HCT116 (cell line): ENCODE measurements at regions not wholly inside any gene's neighbourhood (a gene's known extent, or its start where the extent isn't known, plus 50 kb on each side); places are given as distances from the start of the nearest gene placed in this dataset.

Experiments used
- ATAC-seq: fragments of 200-7000 bp; cut with Tn5 transposase; 2 replicates; pipeline ENCODE4 v1.9.1; 2020; ENCODE audit warnings: mild to moderate bottlenecking, moderate library complexity
- BruUV-seq: library from RNA; stranded (reverse); fragments of 400-500 nt; replicated peaks from 2 replicates; lab custom pipeline; 2021; lab: Mats Ljungman, UMichigan
- CTCF ChIA-PET: fragments of 300-600 bp; sonication (Branson Sonifier 250); formaldehyde crosslinking; loops from one replicate; lab custom pipeline; 2021; ENCODE audit warnings: antibody characterized with exemption; lab: Charles Lee
- POLR2A ChIA-PET: fragments of 300-600, 350-600 bp; sonication (Branson Sonifier 250); formaldehyde crosslinking; loops from one replicate; lab custom pipeline; 2021; ENCODE audit warnings: antibody characterized with exemption; lab: Charles Lee
- RAD21 ChIA-PET, 2 experiments: fragments of 300-600 bp; sonication (Branson Sonifier 250); formaldehyde crosslinking; loops; one replicate each; lab custom pipeline; 2023; ENCODE audit warnings: low total read pairs in 2 of 2; ENCODE audit not compliant: uncharacterized antibody in 2 of 2, unreplicated experiment in 2 of 2, low non-redundant PET in 1 of 2; lab: Charles Lee
- DNase-seq: peaks from one replicate; pipeline ENCODE4 v3.0.0-alpha.2; 2010; ENCODE audit warnings: low read depth, low spot score
- H2AFZ ChIP-seq: fragments of 200-600 bp; shearing (Covaris generic), sonication (generic); 2 replicates; pipeline ENCODE4 v1.6.1; 2017; ENCODE audit warnings: low read depth, mixed run types, mixed read lengths, antibody characterized with exemption, low read length; ENCODE audit not compliant: poor library complexity, severe bottlenecking
- H3K27ac ChIP-seq: 2 replicates; pipeline ENCODE4 v1.5.1; 2012; ENCODE audit warnings: low read depth, low read length
- H3K27me3 ChIP-seq: fragments of 200-600 bp; sonication (generic); 2 replicates; pipeline ENCODE4 v1.6.1; 2016; ENCODE audit warnings: mixed run types, low read length, mixed read lengths; ENCODE audit not compliant: insufficient read depth
- H3K36me3 ChIP-seq, 2 experiments: fragments of 200-500 bp in 1 of 2; fragments of 200-600 bp in 1 of 2; sonication (Bioruptor generic) in 1 of 2; sonication (generic) in 1 of 2; 2 replicates each; pipeline versions ENCODE4 v1.5.1 to v1.6.1; 2014 to 2016; ENCODE audit warnings: low read length in 2 of 2, inconsistent platforms in 1 of 2, mixed read lengths in 1 of 2, mixed run types in 1 of 2; ENCODE audit not compliant: insufficient read depth in 2 of 2, control insufficient read depth in 1 of 2
- H3K4me1 ChIP-seq, 2 experiments: fragments of 200-600 bp in 1 of 2; sonication (generic) in 1 of 2; 2 replicates each; pipeline versions ENCODE4 v1.5.1 to v1.6.1; 2012 to 2017; ENCODE audit warnings: low read length in 2 of 2, inconsistent platforms in 1 of 2, mild to moderate bottlenecking in 1 of 2, mixed read lengths in 1 of 2, mixed run types in 1 of 2, moderate library complexity in 1 of 2; ENCODE audit not compliant: insufficient read depth in 2 of 2, control insufficient read depth in 1 of 2
- H3K4me2 ChIP-seq: fragments of 200-600 bp; sonication (generic); 2 replicates; pipeline ENCODE4 v1.6.1; 2017; ENCODE audit warnings: mixed run types, low read length, mixed read lengths
- H3K4me3 ChIP-seq, 2 experiments: fragments of 200-600 bp in 1 of 2; sonication (generic) in 1 of 2; replicated peaks in 1 of 2; 2 replicates each; pipeline ENCODE4 v1.5.1; 2011 to 2016; ENCODE audit warnings: low read length in 2 of 2, control low read depth in 1 of 2, low read depth in 1 of 2, mild to moderate bottlenecking in 1 of 2, mixed read lengths in 1 of 2, mixed run types in 1 of 2
- H3K79me2 ChIP-seq: fragments of 200-600 bp; sonication (generic); 2 replicates; pipeline ENCODE4 v1.6.1; 2017; ENCODE audit warnings: mild to moderate bottlenecking, mixed run types, low read length, moderate library complexity, mixed read lengths; ENCODE audit not compliant: insufficient read depth
- H3K9ac ChIP-seq: fragments of 200-600 bp; sonication (generic); 2 replicates; pipeline ENCODE4 v1.6.1; 2016; ENCODE audit warnings: low read length, mixed read lengths
- H3K9me2 ChIP-seq: fragments of 200-600 bp; sonication (generic), shearing (Covaris generic); 2 replicates; pipeline ENCODE4 v1.6.1; 2017; ENCODE audit warnings: mixed run types, mild to moderate bottlenecking, moderate library complexity; ENCODE audit not compliant: insufficient read depth
- H3K9me3 ChIP-seq, 2 experiments: fragments of 200-500 bp in 1 of 2; fragments of 200-600 bp in 1 of 2; sonication (Bioruptor generic) in 1 of 2; sonication (generic) in 1 of 2; 2 replicates each; pipeline ENCODE4 v1.6.1; 2014 to 2017; ENCODE audit warnings: low read length in 2 of 2, mixed read lengths in 2 of 2, inconsistent platforms in 1 of 2, low read depth in 1 of 2, mild to moderate bottlenecking in 1 of 2, mixed run types in 1 of 2, moderate library complexity in 1 of 2; ENCODE audit not compliant: control insufficient read depth in 1 of 2, insufficient read depth in 1 of 2
- H4K20me1 ChIP-seq: fragments of 200-600 bp; sonication (generic), shearing (Covaris generic); 2 replicates; pipeline ENCODE4 v1.6.1; 2017; ENCODE audit warnings: mixed run types, mild to moderate bottlenecking, moderate library complexity; ENCODE audit not compliant: insufficient read depth
- CBX3 ChIP-seq: IDR thresholded peaks from 2 replicates; pipeline ENCODE4 v1.6.1; 2012; ENCODE audit warnings: low read depth
- FOSL1 ChIP-seq: IDR thresholded peaks from 2 replicates; pipeline ENCODE4 v1.6.1; 2012; ENCODE audit warnings: low read depth
- JUND ChIP-seq: IDR thresholded peaks from 2 replicates; pipeline ENCODE4 v1.6.1; 2012
- RAD21 ChIP-seq: IDR thresholded peaks from 2 replicates; pipeline ENCODE4 v1.6.1; 2012; ENCODE audit warnings: low read depth, mild to moderate bottlenecking
- SIN3A ChIP-seq: IDR thresholded peaks from 2 replicates; pipeline ENCODE4 v1.6.1; 2012; ENCODE audit warnings: low read depth
- SP1 ChIP-seq: IDR thresholded peaks from 2 replicates; pipeline ENCODE4 v1.6.1; 2012; ENCODE audit warnings: low read depth
- ZFX ChIP-seq: fragments of 450-650 bp; IDR thresholded peaks from 2 replicates; pipeline ENCODE4 v1.6.1; 2017
- intact Hi-C: fragments of 100-400 bp; cut with micrococcal nuclease; formaldehyde crosslinking; loops from 2 replicates; pipeline ENCODE4 v1.10.0; 2022

GRCh38 chr14:62301911-62302310 lies 539.7 kb downstream of the SNAPC1 start:
- Histone ChIP-seq H3K4me2 (no peak overlapping the region), H3K9ac (no peak overlapping the region), H3K27me3 (no peaks in the 10 kb centered on the region), H2AFZ (no peak overlapping the region), H3K27ac (no peak overlapping the region), H4K20me1 (no peaks in the 10 kb centered on the region), H3K4me1 (no peaks in the 10 kb centered on the region), H3K79me2 (no peaks in the 10 kb centered on the region), H3K9me3 (peaks cover 5 to 6% of the 10 kb centered on the region in 2 experiments; a peak in 2 of 4 replicates), H3K36me3 (no peaks in the 10 kb centered on the region), H3K4me3 (no peak overlapping the region), H3K9me2 (no peaks in the 10 kb centered on the region)
- DNase-seq (no peak), ATAC-seq (no peak)
- no TSS peak for BruUV-seq
- POLR2A ChIA-PET: no interaction called here
- CTCF ChIA-PET: no interaction called here
- intact Hi-C loops: no loop called here
- TF ChIP-seq JUND: no peak
- no peak for TF ChIP-seq ZFX
- no peak for TF ChIP-seq SP1
- TF ChIP-seq FOSL1: no peak
- no peak for TF ChIP-seq RAD21
- TF ChIP-seq CBX3: no peak
- no peak for TF ChIP-seq SIN3A
- RAD21 ChIA-PET: no interaction called here

GRCh38 chr14:62303437-62303836 lies 541.2 kb downstream of the SNAPC1 start:
- H2AFZ ChIP-seq: no peak overlapping the region
- ChIA-PET RAD21 (no interaction called here), POLR2A (no interaction called here), CTCF (no interaction called here)
- no peaks in the 10 kb centered on the region for H3K9me2 ChIP-seq
- H3K9me3 ChIP-seq: peaks cover 5 to 6% of the 10 kb centered on the region in 2 experiments; a peak in 2 of 4 replicates
- ATAC-seq (no peak), DNase-seq (no peak)
- no peak overlapping the region for H3K27ac ChIP-seq
- BruUV-seq: no TSS peak
- H3K79me2 ChIP-seq: no peaks in the 10 kb centered on the region
- intact Hi-C loops: no loop called here
- no peak overlapping the region for H3K9ac ChIP-seq
- no peaks in the 10 kb centered on the region for H3K4me1 ChIP-seq
- H3K4me2 ChIP-seq: no peak overlapping the region
- H3K4me3 ChIP-seq: no peak overlapping the region
- no peaks in the 10 kb centered on the region for H3K27me3 ChIP-seq
- no peaks in the 10 kb centered on the region for H4K20me1 ChIP-seq
- no peak for TF ChIP-seq ZFX
- no peaks in the 10 kb centered on the region for H3K36me3 ChIP-seq
